ENCODE measurements at regions not wholly inside any gene's neighbourhood (a gene's known extent, or its start where the extent isn't known, plus 50 kb on each side); places are given as distances from the start of the nearest gene placed in this dataset.
"Not testable (repeated sequence)": the region's sequence is repeated elsewhere in the genome, so short reads cannot be mapped to it uniquely, and the experiment has no call there.

GRCh38 chrX:35507701-35508100 is 290.4 kb upstream of the MAGEB16 start:
- DNase-seq (ENCODE audit: insufficient read length, low spot score): no peak
- FAIRE-seq: no peak
- no peak for TF ChIP-seq CTCF (IDR thresholded peaks at IDR 0.05; ENCODE audit: insufficient read depth, missing control alignments)

GRCh38 chrX:35548003-35548402 is 250.1 kb upstream of the MAGEB16 start:
- FAIRE-seq; DNase-seq (ENCODE audit: insufficient read length, low spot score): not testable (repeated sequence)

- no peak for FAIRE-seq
- no peak for DNase-seq (ENCODE audit: insufficient read length, low spot score)
- no peak for TF ChIP-seq CTCF (IDR thresholded peaks at IDR 0.05; ENCODE audit: insufficient read depth, missing control alignments)
Measured at GRCh38 chrX:35557916-35558315, 240.2 kb upstream of the MAGEB16 start.

- FAIRE-seq (no peak), DNase-seq (ENCODE audit: insufficient read length, low spot score) (no peak)
- TF ChIP-seq CTCF (IDR thresholded peaks at IDR 0.05; ENCODE audit: insufficient read depth, missing control alignments): no peak
Measured at GRCh38 chrX:35561985-35562384, 236.2 kb upstream of the MAGEB16 start.

- no peak for FAIRE-seq
- no peak for DNase-seq (ENCODE audit: insufficient read length, low spot score)
- TF ChIP-seq CTCF (IDR thresholded peaks at IDR 0.05; ENCODE audit: insufficient read depth, missing control alignments): no peak
Measured at GRCh38 chrX:35562395-35562794, 235.7 kb upstream of the MAGEB16 start.

- no peak for DNase-seq (ENCODE audit: insufficient read length, low spot score)
Measured at GRCh38 chrX:35590210-35590609, 207.9 kb upstream of the MAGEB16 start.

GRCh38 chrX:35611562-35611961 is 186.6 kb upstream of the MAGEB16 start:
- not testable (repeated sequence) for DNase-seq (ENCODE audit: insufficient read length, low spot score); FAIRE-seq

More at GRCh38 chrX:35590210-35590609, 207.9 kb upstream of the MAGEB16 start:
- FAIRE-seq: no peak
- TF ChIP-seq CTCF (IDR thresholded peaks at IDR 0.05; ENCODE audit: insufficient read depth, missing control alignments): no peak

- FAIRE-seq (no peak), DNase-seq (ENCODE audit: insufficient read length, low spot score) (no peak)
- TF ChIP-seq CTCF (IDR thresholded peaks at IDR 0.05; ENCODE audit: insufficient read depth, missing control alignments): no peak
Measured at GRCh38 chrX:35617836-35618235, 180.3 kb upstream of the MAGEB16 start.
